IPS DF 19.7 (cell line): ENCODE measurements at regions not wholly inside any gene's neighbourhood (a gene's known extent, or its start where the extent isn't known, plus 50 kb on each side); places are given as distances from the start of the nearest gene placed in this dataset.

Experiments used
- DNase-seq: peaks from one replicate; pipeline ENCODE4 v3.0.0-alpha.2; 2013; ENCODE audit warnings: low read depth, low spot score

DNA sequence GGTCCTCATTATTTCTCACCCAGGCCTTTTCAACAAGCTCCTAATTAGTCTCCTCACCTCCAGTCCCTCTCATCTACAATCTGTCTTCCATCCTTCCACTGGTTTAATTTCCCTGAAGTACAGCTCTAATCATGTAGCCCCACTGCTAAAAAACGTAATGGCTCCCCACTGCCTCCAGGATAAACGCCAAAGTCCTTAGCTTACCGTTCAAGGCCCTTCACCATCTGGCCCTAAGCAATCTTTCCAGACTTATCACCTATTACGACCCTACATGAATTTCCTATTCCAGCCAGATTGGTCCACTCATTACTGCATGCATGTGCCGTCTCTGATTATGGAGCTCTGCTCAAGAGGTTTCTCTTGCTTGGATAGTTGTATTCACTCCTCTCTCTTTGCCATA lies 83.1 kb upstream of the DAB1 start:
- no peak for DNase-seq

DNA sequence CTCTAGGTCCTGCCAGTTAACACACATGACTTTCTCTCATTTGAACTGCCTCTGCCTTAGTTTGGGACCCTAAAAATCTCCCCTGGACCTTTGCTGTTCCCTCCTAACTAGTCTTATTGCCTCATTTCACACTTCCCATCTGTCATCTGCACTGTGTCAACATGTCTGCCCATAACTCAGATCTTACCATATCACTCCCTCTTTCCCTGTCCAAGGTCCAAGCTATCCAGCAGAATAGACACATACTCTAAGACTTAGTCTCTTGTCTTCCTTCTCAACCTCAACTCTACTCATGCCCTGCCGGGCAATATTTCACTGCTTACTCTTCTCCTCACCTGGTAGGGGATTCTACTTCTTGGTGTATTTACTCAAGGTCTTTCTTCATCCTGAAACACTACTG lies 79.5 kb upstream of the DAB1 start:
- DNase-seq, result no peak

DNA sequence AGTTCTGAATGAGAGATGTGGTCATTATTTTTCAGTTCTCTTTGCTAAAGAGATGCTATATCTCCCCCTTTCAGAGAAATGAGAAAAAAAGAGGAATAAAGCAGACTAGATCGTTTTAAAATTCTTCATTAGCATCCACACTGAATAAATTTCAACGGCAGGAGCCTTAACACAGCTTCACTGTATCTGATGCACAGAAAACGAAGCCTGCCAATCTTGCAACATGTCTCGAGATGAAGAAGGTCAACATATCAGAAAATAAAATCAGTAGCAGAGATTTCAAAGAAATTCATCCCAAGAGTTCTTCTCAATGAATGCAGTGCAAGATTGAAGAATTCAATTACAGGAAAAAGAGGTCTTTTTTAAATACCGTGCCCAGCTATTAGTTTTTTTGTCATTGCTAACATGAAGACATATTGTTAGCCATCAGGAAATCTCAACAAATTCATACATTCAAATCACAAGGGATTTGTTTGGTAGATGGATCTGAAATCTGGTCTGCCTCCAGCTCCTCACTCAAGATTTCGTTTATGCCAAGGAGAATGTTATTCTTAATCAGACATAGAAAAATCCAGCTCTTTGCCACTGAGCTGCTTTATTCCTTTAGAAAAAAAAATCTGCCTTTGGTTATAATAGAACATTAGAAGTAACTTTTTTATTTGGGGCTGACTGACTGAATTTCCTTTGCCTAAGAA lies 76.4 kb upstream of the DAB1 start:
- no peak for DNase-seq

DNA sequence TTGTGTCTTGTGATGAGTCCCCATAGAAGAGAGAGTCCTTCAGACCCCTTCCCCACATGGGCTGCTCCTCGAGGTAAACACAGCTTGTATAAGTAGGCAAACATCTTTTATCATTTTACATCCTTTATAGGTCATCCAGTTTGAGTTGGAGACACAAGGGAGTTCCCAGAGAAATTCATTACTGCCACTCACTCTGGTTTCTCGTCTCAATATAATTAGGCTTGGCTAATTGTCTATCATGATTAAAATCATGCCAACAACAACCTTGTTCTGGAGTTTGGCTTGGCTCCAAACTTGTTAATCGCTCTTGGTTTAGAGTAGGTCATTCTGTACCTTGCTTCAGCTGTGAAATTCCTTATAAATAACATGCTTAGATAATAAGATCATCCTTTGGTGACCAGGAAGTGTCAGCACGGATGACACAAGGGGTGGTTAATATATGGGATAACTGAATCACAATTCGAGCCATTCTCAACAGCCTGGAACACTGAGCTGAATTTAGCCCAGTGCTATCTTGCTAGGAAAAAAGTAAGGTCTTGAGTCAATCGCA lies 70.7 kb upstream of the DAB1 start:
- DNase-seq, result no peak

DNA sequence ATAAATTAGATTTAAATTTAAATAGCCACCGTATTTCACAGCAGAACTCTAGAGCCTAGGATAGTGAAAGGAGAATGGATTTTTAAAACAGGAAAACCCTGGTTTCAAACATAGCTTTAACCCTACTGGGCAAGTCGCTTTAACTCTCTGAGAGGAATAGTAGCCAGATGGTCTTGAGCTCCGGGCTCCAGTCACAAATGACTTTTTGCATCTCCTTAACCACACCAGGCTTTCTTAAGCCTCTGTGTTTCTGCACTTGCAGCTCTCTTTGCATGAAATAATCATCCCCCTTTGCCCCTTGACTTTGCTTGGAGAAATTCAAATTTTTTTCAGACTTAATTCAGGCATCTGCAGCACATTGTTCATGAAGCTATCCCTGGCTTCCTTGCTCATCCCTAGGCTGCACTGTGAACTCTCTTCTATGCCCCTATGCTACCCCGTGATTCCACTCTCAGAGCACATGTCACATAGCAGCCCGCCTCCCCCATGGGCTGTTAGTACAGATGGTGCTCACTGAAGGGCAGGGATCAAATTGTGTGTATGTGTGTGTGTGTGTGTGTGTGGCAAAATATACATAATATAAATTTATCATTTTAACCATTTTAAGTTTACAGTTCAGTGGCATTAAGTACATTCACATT lies 68.8 kb upstream of the DAB1 start:
- no peak for DNase-seq

DNA sequence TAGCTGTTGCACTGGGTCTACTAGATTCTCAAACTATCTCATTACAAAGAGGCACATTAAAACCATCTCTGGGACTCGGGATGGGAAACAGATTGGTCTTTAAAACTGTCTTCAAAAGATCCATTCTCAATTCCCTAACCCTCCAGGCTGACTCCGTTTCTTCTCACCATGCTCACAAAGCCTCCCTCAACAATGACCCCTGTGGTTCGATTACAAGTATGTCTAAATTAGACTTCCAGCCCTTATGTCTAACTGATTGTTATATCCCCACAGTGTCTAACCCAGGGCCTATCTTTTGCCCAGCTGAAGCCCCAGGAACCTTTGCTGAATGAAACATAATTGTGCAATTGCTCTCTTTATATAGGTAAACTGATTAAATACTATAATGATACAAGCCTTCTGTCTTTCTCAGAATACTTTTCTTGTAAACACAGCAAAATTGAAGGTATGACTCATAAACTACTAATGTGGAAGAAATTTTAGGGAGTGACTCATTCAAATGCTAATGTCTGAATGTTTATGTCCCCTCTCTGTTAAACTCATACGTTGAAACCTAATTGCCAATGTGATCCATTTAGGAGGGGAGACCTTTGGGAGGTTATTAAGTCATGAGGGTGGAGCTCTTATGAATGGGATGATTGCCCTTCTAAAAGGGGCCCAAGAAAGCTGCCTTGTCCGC lies 65.6 kb upstream of the DAB1 start:
- DNase-seq, result no peak

DNA sequence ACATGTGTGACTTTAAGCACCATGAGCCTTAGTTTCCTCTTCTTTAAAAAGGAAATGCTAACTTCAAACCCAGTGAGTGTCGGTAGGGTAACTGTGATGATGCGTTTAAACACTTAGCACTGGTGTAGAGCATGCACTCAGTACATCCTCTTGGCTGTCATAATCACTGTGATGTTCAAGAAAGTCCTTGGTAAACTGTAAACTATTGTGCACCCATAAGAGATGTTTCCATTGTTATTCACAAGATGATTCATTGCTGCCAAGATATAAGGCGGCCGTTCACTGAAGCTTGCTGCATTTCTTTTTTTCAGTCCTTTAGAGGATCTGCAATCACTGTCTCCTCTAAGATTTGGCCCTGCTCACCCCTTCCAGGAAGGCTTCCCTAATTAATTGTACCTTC lies 61.8 kb upstream of the DAB1 start:
- DNase-seq, result no peak

DNA sequence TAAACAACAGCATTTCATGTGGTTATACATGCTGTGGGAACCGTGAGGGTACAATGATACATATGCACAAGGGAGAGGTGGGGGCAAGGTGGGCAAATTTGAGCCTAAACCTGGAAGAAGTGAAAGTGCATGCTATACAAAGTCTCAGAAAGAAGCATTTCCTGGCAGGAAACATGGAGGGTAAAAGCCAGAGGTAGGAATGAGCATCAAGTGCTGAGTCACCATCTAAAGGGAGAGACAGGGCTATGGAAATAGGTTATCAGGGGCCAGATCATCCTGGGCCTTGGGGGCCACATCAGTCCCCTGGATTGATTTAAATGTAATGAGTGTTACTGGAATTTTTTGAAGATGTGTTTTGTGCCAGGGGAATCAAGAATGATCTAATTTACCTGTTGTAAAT lies 60.1 kb upstream of the DAB1 start:
- DNase-seq, result no peak

DNA sequence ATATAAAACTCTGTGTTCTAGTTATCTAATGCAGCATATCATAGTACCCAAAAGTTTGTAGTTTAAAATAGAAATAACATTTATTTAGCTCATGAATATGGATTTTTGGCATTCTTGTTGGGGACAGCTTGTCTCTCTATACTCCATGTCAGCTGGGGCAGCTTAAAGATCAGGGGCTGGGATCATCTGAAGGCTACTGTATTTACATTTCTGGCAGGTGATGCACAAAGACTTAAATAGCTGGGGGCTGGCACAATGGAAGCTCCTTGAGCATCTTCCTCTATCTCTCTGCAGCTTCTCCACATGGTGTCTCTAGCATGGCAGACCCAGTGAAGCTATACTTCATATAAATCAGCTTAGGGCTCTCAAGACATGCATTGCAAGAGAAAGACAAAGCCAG lies 55.6 kb upstream of the DAB1 start:
- DNase-seq, result no peak

DNA sequence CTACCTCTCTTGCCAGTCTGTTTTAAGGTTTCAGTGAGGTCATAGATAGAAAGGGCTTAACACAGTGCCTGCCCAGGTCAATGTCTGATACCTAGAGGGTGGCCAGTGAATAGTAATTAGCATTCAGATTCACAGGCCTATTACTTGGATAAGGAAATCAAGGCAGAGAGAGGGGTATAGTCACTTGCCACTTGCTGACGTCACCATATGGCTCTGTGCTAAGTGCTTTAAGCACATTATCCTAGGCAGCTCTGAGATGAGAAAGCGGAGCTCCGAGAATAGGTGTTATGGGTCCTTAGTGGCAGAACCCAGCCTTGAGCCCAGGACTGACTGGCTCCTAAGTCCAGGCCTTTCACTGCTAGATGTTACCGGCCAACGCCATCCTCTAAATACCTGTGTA lies 51.5 kb upstream of the DAB1 start:
- no peak for DNase-seq

DNA sequence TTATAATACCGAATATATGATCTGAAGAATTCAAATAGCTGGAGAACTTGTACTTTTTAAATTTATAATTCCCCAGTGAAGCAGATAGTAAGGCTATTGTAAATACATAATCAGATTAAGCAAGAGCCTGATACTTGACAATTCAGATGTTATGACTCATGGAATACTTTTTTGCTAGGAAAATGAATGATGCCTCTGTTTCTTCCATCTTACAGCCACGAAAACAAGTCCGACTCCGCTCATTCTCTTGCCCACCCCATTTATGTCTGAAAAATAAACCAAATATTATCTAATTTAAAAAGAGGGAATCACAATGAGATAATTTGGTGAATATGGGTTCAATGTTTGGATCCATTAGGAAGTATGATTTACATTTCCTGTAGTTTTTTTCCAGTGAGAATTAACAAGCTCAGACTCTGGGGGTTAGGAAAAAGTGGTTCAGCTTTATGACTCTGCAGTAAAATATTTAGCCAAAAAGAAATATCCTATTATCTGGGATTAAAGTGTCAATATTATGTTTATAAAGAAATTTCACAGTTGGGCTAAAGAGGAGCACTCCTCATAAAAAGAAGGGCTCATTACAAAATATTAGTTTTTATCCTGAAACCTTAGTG lies 50.4 kb upstream of the DAB1 start:
- DNase-seq, result no peak
